Fibroblast of the aortic adventitia (primary cell): ENCODE measurements at regions not wholly inside any gene's neighbourhood (a gene's known extent, or its start where the extent isn't known, plus 50 kb on each side); places are given as distances from the start of the nearest gene placed in this dataset.

Source experiments
- DNase-seq: peaks from one replicate; pipeline ENCODE4 v3.0.0-alpha.2; 2010; ENCODE audit warnings: low read depth
- H3K4me3 ChIP-seq: 2 replicates; pipeline ENCODE4 v1.5.1; 2011; ENCODE audit warnings: low read depth, mild to moderate bottlenecking, control low read depth, low read length, moderate library complexity
- CTCF ChIP-seq: IDR thresholded peaks from 2 replicates; pipeline ENCODE4 v1.5.1; 2011; ENCODE audit warnings: mild to moderate bottlenecking, low read length, control low read depth, inconsistent platforms; ENCODE audit not compliant: insufficient read depth

- no peak overlapping the region for H3K4me3 ChIP-seq
- TF ChIP-seq CTCF, result no peak
- DNase-seq, result no peak
Observed at GRCh38 chr3:146851665-146852064, 246.5 kb upstream of the PLSCR5 start.

DNA sequence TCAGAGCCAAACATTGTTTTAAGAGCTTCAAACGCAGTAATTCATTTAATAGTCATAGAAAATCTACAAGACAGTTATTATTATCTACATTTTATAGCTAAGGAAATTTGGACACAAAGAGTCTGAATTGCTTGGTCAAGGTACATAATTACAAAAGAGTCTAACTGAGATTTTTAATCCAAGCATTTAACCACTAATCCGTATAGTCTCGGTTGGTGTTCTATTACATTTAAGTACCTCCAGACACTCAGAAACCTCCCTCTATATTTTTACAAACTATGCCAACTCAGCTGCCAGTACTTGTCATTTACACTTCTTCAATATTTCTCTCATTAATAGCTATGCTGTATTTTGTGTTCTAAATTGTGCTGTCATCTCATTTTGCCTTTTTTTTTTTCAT lies 240.2 kb upstream of the PLSCR5 start:
- TF ChIP-seq CTCF, result no peak
- H3K4me3 ChIP-seq, result no peak overlapping the region
- DNase-seq, result no peak

- TF ChIP-seq CTCF, result no peak
- no peak for DNase-seq
- no peak overlapping the region for H3K4me3 ChIP-seq
Observed at GRCh38 chr3:146843476-146843875, 238.3 kb upstream of the PLSCR5 start.

DNA sequence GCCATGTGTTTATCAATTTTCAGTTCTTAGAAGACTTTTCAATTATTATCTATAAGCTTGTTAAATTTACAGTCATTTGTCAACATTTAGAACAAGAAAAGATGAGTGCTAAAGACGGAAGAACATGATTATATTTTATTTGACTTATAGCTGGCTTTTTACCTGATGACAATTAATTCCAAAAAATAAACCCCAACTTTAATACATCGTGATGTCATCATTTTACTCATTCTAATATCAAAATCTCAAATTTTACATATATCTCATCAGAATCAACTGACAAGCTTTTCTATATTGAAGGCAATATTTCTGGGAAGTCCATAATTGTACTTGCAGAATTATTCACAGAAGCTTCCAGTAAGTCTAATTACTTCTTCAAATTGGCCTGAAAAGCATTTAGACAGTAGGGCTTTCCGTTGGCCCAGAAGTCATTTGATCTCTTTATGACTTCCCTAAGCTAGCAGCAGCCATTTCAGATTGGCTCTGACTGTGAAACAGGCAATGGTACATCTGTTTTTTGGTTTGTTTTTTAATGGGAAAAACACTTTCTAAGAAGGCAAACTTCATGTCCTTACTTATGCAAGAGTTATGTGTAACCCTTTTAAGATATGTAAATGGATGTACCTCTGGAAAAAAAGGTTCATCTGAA lies 234.7 kb upstream of the PLSCR5 start:
- no peak for TF ChIP-seq CTCF
- DNase-seq, result no peak
- no peak overlapping the region for H3K4me3 ChIP-seq

DNA sequence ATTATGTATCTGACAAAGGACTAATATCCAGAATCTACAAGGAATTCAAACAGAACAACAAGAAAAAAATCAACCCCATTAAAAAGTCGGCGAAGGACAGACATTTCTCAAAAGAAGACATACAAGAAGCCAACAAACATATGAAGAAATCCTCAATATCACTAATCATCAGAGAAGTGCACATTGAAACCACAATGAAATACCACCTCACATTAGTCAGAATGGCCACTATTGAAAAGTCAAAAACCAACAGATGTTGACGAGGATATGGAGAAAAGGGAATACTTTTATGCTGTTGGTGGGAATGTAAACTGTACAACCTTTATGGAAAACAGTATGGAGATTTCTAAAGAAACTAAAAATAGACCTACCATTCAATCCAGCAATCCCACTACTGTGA lies 233.1 kb upstream of the PLSCR5 start:
- TF ChIP-seq CTCF, result no peak
- DNase-seq, result no peak
- no peak overlapping the region for H3K4me3 ChIP-seq

GRCh38 chr3:146834917-146835316 lies 229.8 kb upstream of the PLSCR5 start:
- peak; percentile 44 for DNase-seq
- no peak overlapping the region for H3K4me3 ChIP-seq
- no peak for TF ChIP-seq CTCF

DNA sequence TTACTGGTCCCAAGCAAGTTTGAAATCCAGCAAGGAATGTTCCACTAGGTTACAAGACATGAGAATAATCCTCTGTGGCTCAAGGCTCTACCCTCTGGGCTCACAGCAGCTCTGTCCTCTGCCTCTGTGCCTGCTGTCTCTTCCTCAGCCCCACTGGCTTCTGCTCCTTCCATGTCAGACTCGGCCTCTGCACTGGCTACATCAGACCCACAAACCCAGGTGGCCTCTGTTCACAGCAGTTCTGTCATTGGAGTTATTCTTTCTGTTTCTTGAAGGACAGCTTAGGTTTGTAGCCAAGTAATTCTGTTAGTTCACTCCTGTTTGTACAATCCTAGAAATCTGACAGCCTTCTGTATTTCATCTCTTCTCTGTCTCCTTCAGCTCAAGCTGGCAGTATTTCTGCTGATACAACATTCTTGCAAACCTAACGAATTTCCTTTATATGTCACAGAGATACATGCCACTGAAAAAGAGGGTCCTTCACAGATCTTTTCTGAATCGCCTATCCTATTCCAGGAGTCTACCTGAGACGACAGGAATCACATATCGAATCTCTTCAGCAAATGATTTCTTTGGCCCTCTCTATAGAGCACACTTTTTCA lies 227.8 kb upstream of the PLSCR5 start:
- H3K4me3 ChIP-seq, result no peak overlapping the region
- no peak for DNase-seq
- no peak for TF ChIP-seq CTCF
